ENCODE measurements at regions not wholly inside any gene's neighbourhood (a gene's known extent, or its start where the extent isn't known, plus 50 kb on each side); places are given as distances from the start of the nearest gene placed in this dataset.

- TF ChIP-seq CTCF (IDR thresholded peaks at IDR 0.05; ENCODE audit: unreplicated experiment), result no peak
- Mint-ChIP-seq H3K4me3 (no peak overlapping the region), H3K36me3 (no peaks in the 10 kb centered on the region), H3K27me3 (ENCODE audit: low read depth) (no peaks in the 10 kb centered on the region), H3K9me3 (no peaks in the 10 kb centered on the region), H3K4me1 (peaks cover 22% of the 10 kb centered on the region), H3K27ac (no peak overlapping the region)
- no peak for DNase-seq (ENCODE audit: low spot score in 2 of 2, unreplicated experiment in 2 of 2)
Measured at GRCh38 chr5:51472472-51472871, 89.2 kb downstream of the ISL1 start.

- Mint-ChIP-seq H3K36me3 (no peaks in the 10 kb centered on the region), H3K27ac (no peak overlapping the region), H3K9me3 (no peaks in the 10 kb centered on the region), H3K4me1 (peaks cover 10% of the 10 kb centered on the region), H3K4me3 (no peak overlapping the region), H3K27me3 (ENCODE audit: low read depth) (no peaks in the 10 kb centered on the region)
- DNase-seq (ENCODE audit: low spot score in 2 of 2, unreplicated experiment in 2 of 2), result no peak
- TF ChIP-seq CTCF (IDR thresholded peaks at IDR 0.05; ENCODE audit: unreplicated experiment), result no peak
Measured at GRCh38 chr5:51475628-51476027, 92.4 kb downstream of the ISL1 start.

- Mint-ChIP-seq H3K4me1 (peaks cover 5% of the 10 kb centered on the region), H3K27ac (no peak overlapping the region), H3K27me3 (ENCODE audit: low read depth) (no peaks in the 10 kb centered on the region), H3K36me3 (no peaks in the 10 kb centered on the region), H3K9me3 (no peaks in the 10 kb centered on the region), H3K4me3 (no peak overlapping the region)
- no peak for TF ChIP-seq CTCF (IDR thresholded peaks at IDR 0.05; ENCODE audit: unreplicated experiment)
- no peak for DNase-seq (ENCODE audit: low spot score in 2 of 2, unreplicated experiment in 2 of 2)
Measured at GRCh38 chr5:51476431-51476830, 93.2 kb downstream of the ISL1 start.

- DNase-seq (ENCODE audit: low spot score in 2 of 2, unreplicated experiment in 2 of 2), result no peak
- Mint-ChIP-seq H3K4me1 (peaks cover 6% of the 10 kb centered on the region), H3K4me3 (no peak overlapping the region), H3K9me3 (no peaks in the 10 kb centered on the region), H3K36me3 (no peaks in the 10 kb centered on the region), H3K27me3 (ENCODE audit: low read depth) (no peaks in the 10 kb centered on the region), H3K27ac (no peak overlapping the region)
- no peak for TF ChIP-seq CTCF (IDR thresholded peaks at IDR 0.05; ENCODE audit: unreplicated experiment)
Measured at GRCh38 chr5:51479840-51480239, 96.6 kb downstream of the ISL1 start.

GRCh38 chr5:51484326-51484725 lies 101.1 kb downstream of the ISL1 start:
- Mint-ChIP-seq H3K36me3 (no peaks in the 10 kb centered on the region), H3K27ac (no peak overlapping the region), H3K27me3 (ENCODE audit: low read depth) (no peaks in the 10 kb centered on the region), H3K9me3 (no peaks in the 10 kb centered on the region), H3K4me1 (peaks cover 17% of the 10 kb centered on the region), H3K4me3 (no peak overlapping the region)
- TF ChIP-seq CTCF (IDR thresholded peaks at IDR 0.05; ENCODE audit: unreplicated experiment), result no peak
- no peak for DNase-seq (ENCODE audit: low spot score in 2 of 2, unreplicated experiment in 2 of 2)

- no peak for DNase-seq (ENCODE audit: low spot score in 2 of 2, unreplicated experiment in 2 of 2)
- TF ChIP-seq CTCF (IDR thresholded peaks at IDR 0.05; ENCODE audit: unreplicated experiment), result no peak
- Mint-ChIP-seq H3K4me1 (peaks cover 17% of the 10 kb centered on the region), H3K4me3 (no peak overlapping the region), H3K36me3 (no peaks in the 10 kb centered on the region), H3K27ac (no peak overlapping the region), H3K27me3 (ENCODE audit: low read depth) (no peaks in the 10 kb centered on the region), H3K9me3 (no peaks in the 10 kb centered on the region)
Measured at GRCh38 chr5:51486158-51486557, 102.9 kb downstream of the ISL1 start.

All from mesothelial cell of epicardium (in vitro differentiated cells).